Panc1 (cell line): ENCODE measurements at regions not wholly inside any gene's neighbourhood (a gene's known extent, or its start where the extent isn't known, plus 50 kb on each side); places are given as distances from the start of the nearest gene placed in this dataset.

Experiments
- TCF7L2 ChIP-seq: IDR thresholded peaks from 2 replicates; pipeline ENCODE4 v1.6.1; 2011; ENCODE audit warnings: mild to moderate bottlenecking, low read depth, low read length, inconsistent platforms
- TF ChIP-seq, protein P1 (sequence below): fragments of 450-650 bp; IDR thresholded peaks from 2 replicates; pipeline ENCODE4 v1.5.1; 2017; ENCODE audit warnings: mild to moderate bottlenecking
- TF ChIP-seq, protein P2 (sequence below), 2 experiments: IDR thresholded peaks; 2 replicates each; pipeline ENCODE4 v1.6.1; 2011 to 2012; ENCODE audit warnings: low read depth in 2 of 2, control low read depth in 1 of 2, low read length in 1 of 2, mild to moderate bottlenecking in 1 of 2, moderate library complexity in 1 of 2; ENCODE audit not compliant: insufficient read depth in 1 of 2

GRCh38 chr2:63668466-63668865, 79.7 kb downstream of the MDH1 start:
- TF ChIP-seq, protein P1, sequence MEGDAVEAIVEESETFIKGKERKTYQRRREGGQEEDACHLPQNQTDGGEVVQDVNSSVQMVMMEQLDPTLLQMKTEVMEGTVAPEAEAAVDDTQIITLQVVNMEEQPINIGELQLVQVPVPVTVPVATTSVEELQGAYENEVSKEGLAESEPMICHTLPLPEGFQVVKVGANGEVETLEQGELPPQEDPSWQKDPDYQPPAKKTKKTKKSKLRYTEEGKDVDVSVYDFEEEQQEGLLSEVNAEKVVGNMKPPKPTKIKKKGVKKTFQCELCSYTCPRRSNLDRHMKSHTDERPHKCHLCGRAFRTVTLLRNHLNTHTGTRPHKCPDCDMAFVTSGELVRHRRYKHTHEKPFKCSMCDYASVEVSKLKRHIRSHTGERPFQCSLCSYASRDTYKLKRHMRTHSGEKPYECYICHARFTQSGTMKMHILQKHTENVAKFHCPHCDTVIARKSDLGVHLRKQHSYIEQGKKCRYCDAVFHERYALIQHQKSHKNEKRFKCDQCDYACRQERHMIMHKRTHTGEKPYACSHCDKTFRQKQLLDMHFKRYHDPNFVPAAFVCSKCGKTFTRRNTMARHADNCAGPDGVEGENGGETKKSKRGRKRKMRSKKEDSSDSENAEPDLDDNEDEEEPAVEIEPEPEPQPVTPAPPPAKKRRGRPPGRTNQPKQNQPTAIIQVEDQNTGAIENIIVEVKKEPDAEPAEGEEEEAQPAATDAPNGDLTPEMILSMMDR, result no peak
- TF ChIP-seq TCF7L2, result no peak
- TF ChIP-seq, protein P2, sequence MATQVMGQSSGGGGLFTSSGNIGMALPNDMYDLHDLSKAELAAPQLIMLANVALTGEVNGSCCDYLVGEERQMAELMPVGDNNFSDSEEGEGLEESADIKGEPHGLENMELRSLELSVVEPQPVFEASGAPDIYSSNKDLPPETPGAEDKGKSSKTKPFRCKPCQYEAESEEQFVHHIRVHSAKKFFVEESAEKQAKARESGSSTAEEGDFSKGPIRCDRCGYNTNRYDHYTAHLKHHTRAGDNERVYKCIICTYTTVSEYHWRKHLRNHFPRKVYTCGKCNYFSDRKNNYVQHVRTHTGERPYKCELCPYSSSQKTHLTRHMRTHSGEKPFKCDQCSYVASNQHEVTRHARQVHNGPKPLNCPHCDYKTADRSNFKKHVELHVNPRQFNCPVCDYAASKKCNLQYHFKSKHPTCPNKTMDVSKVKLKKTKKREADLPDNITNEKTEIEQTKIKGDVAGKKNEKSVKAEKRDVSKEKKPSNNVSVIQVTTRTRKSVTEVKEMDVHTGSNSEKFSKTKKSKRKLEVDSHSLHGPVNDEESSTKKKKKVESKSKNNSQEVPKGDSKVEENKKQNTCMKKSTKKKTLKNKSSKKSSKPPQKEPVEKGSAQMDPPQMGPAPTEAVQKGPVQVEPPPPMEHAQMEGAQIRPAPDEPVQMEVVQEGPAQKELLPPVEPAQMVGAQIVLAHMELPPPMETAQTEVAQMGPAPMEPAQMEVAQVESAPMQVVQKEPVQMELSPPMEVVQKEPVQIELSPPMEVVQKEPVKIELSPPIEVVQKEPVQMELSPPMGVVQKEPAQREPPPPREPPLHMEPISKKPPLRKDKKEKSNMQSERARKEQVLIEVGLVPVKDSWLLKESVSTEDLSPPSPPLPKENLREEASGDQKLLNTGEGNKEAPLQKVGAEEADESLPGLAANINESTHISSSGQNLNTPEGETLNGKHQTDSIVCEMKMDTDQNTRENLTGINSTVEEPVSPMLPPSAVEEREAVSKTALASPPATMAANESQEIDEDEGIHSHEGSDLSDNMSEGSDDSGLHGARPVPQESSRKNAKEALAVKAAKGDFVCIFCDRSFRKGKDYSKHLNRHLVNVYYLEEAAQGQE (IDR thresholded peaks at IDR 0.05; ENCODE audit: insufficient read depth in 1 of 2, low read depth in 2 of 2, low read length in 1 of 2), result no peak
